MM.1S (cell line): ENCODE measurements at regions not wholly inside any gene's neighbourhood (a gene's known extent, or its start where the extent isn't known, plus 50 kb on each side); places are given as distances from the start of the nearest gene placed in this dataset.

Experiments
- CTCF ChIP-seq: fragments of 300-600 bp; sonication (generic); IDR thresholded peaks from 2 replicates; pipeline ENCODE4 v1.5.1; 2016; ENCODE audit warnings: antibody characterized with exemption, low read length, mixed read lengths
- EZH2 ChIP-seq: fragments of 300-600 bp; sonication (generic); optimal IDR thresholded peaks from 2 replicates; pipeline ENCODE3; 2017; ENCODE audit warnings: low read depth, mild to moderate bottlenecking, antibody characterized with exemption, low read length, mixed read lengths
- EZH2phosphoT487 ChIP-seq: fragments of 300-600 bp; sonication (generic); IDR thresholded peaks from 2 replicates; pipeline ENCODE4 v1.6.1; 2018; ENCODE audit warnings: antibody characterized with exemption, low read length

GRCh38 chr5:128636361-128636760, 98.3 kb upstream of the FBN2 start:
- TF ChIP-seq EZH2: no peak
- TF ChIP-seq CTCF: no peak
- no peak for TF ChIP-seq EZH2phosphoT487
